ENCODE measurements at regions not wholly inside any gene's neighbourhood (a gene's known extent, or its start where the extent isn't known, plus 50 kb on each side); places are given as distances from the start of the nearest gene placed in this dataset.

DNA sequence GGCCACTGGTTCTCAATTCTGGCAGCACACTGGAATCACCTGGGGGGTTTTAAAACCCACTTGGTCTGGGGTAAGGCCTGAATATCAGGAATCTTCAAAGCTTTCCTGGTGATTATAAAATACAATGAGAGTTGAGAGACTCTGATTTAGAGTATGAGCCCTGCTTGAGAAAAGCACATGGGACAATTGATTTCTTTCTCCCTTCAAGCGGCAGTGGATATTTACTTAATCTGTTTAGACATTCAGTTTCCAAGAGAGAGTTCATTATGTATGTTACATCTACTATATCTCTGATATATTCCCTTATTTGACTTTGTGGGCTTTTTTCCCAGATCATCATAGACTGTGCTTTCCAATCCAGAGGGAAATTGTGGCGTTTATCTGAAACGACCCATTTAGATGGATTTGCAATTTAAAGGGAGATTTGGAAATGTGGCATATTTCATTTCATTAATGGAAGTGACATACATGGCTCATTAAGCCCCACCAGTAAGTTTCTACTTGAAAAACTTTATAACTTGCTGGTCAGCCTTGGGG is 171.2 kb upstream of the PFN2 start:
- H3K9me3 ChIP-seq (ENCODE audit: control insufficient read depth, low read length), result no peaks in the 10 kb centered on the region
- peaks cover under 1% of the 10 kb centered on the region for H3K4me1 ChIP-seq (ENCODE audit: control insufficient read depth, insufficient read depth, low read length, poor library complexity, severe bottlenecking)
- no peak overlapping the region for H3K4me3 ChIP-seq (ENCODE audit: extremely low read depth, insufficient read depth, low read length, poor library complexity, severe bottlenecking)
- no peaks in the 10 kb centered on the region for H3K36me3 ChIP-seq (ENCODE audit: control insufficient read depth, insufficient read depth, low read length)
- no peak overlapping the region for H3K27ac ChIP-seq (ENCODE audit: low read depth, low read length, severe bottlenecking)
- WGBS, 2 experiments (ENCODE audit: insufficient coverage in 2 of 2), result no CpG with 5 or more reads among the region's 3 CpGs

DNA sequence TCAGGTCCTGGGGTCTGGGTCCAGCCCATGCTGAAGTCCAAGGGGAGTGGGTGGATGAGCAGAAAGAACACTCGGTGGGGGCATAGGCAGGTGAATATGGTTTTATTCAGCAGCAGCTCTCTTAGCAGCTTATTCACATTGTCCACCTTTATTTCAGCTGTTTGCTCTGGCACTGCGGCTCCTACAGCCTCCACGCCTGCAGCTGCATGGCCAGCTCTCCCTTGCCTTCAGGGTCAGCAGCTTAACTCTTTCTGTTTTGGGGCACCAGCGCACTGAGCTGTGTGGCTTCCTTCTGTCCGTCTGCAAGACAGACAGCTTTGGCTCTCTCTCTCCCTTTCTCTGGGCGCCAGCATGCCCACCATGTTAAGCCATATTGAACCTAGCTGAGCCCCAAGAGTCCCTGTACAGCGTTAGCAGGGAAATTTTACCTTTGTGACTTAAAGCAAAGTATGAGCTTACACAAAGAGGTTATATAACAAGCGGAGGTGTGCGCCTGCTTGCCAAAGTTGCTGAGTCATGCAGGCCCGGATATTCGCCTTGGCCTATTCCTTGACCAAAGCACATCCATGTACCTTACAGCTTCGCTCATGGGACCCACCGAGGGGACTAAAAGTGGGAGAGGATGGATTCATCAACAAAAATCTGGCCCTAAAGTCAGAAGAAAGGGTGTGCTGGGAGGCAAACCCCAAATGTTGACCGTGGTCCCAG is 170.1 kb upstream of the PFN2 start:
- WGBS, 2 experiments (ENCODE audit: insufficient coverage in 2 of 2), result 95 to 96% methylated on average over 11 of the region's 14 CpGs
- no peaks in the 10 kb centered on the region for H3K4me1 ChIP-seq (ENCODE audit: control insufficient read depth, insufficient read depth, low read length, poor library complexity, severe bottlenecking)

DNA sequence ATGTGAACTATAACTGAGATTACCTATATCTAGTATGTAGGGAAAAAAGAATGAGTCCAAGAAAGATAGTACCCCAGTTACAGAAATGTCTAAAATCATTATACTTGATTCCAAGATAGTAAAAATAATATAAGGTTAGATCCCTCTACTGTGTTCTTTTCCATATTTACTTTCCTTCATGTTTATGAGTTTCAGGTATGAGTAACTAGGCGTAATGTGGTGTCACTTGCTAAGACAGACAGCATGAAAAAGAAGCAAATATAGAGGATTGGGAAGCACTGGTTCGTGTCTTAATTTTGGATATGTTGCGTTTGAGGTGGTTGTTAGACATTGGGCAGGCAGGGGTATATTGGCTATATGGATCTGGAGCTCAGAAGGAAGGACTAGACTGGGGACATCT is 168.1 kb upstream of the PFN2 start:
- 91 to 97% methylated on average over 2 to 3 of the region's 3 CpGs for WGBS, 2 experiments (ENCODE audit: insufficient coverage in 2 of 2)
- H3K4me3 ChIP-seq (ENCODE audit: extremely low read depth, insufficient read depth, low read length, poor library complexity, severe bottlenecking), result no peak overlapping the region
- H3K4me1 ChIP-seq (ENCODE audit: control insufficient read depth, insufficient read depth, low read length, poor library complexity, severe bottlenecking), result peaks cover 6% of the 10 kb centered on the region
- H3K27ac ChIP-seq (ENCODE audit: low read depth, low read length, severe bottlenecking), result no peak overlapping the region
- no peaks in the 10 kb centered on the region for H3K36me3 ChIP-seq (ENCODE audit: control insufficient read depth, insufficient read depth, low read length)
- no peaks in the 10 kb centered on the region for H3K9me3 ChIP-seq (ENCODE audit: control insufficient read depth, low read length)

More for the DNA sequence above, 170.1 kb upstream of the PFN2 start:
- Histone ChIP-seq H3K9me3 (ENCODE audit: control insufficient read depth, low read length) (no peaks in the 10 kb centered on the region), H3K27ac (ENCODE audit: low read depth, low read length, severe bottlenecking) (no peak overlapping the region), H3K36me3 (ENCODE audit: control insufficient read depth, insufficient read depth, low read length) (no peaks in the 10 kb centered on the region), H3K4me3 (ENCODE audit: extremely low read depth, insufficient read depth, low read length, poor library complexity, severe bottlenecking) (no peak overlapping the region)

DNA sequence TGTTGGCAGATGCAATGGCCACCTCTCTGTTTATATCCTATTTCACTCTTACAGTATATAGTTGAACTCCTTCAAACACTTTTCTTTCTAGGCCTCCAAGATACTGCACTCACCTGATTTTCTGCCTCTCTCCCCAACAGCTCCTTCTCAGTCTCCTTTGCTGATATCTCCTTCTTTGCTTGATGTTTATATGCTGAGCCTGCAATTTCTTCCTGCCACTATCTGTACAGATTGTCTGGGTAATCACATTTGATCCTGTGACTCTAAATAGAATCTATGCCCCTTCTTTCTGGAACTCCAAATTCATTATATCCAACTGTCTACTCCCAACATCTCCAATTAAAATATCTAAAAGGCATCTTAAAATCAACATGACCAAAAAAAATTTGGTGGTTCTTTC is 165.5 kb upstream of the PFN2 start:
- Histone ChIP-seq H3K4me3 (ENCODE audit: extremely low read depth, insufficient read depth, low read length, poor library complexity, severe bottlenecking) (no peak overlapping the region), H3K4me1 (ENCODE audit: control insufficient read depth, insufficient read depth, low read length, poor library complexity, severe bottlenecking) (peaks cover 9% of the 10 kb centered on the region), H3K36me3 (ENCODE audit: control insufficient read depth, insufficient read depth, low read length) (no peaks in the 10 kb centered on the region), H3K27ac (ENCODE audit: low read depth, low read length, severe bottlenecking) (no peak overlapping the region), H3K9me3 (ENCODE audit: control insufficient read depth, low read length) (no peaks in the 10 kb centered on the region)

DNA sequence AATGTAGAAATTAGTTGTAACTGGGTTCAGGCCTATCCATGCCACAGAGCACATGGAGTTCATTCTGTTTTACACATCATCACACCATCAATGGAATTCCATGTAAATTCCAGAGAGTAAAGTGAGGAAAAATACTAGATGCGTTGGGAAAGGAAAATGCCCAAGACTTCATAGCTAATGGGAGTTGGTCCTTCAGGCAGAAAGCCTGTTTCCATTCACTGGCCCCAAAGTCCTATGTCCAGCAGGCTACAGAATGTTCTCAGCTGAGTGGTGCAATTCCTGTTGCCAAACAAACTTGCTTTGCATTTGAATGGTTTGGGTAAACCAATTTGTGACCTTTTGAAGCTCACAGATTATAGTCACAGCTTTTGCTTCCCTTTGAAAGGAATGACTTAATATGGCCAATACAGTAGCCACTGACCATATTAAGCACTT is 164.6 kb upstream of the PFN2 start:
- Histone ChIP-seq H3K4me3 (ENCODE audit: extremely low read depth, insufficient read depth, low read length, poor library complexity, severe bottlenecking) (no peak overlapping the region), H3K27ac (ENCODE audit: low read depth, low read length, severe bottlenecking) (no peak overlapping the region), H3K36me3 (ENCODE audit: control insufficient read depth, insufficient read depth, low read length) (no peaks in the 10 kb centered on the region), H3K4me1 (ENCODE audit: control insufficient read depth, insufficient read depth, low read length, poor library complexity, severe bottlenecking) (peaks cover 9% of the 10 kb centered on the region), H3K9me3 (ENCODE audit: control insufficient read depth, low read length) (no peaks in the 10 kb centered on the region)
- 100% methylated on average over 1 of the region's 1 CpG for WGBS, 2 experiments (ENCODE audit: insufficient coverage in 2 of 2)

DNA sequence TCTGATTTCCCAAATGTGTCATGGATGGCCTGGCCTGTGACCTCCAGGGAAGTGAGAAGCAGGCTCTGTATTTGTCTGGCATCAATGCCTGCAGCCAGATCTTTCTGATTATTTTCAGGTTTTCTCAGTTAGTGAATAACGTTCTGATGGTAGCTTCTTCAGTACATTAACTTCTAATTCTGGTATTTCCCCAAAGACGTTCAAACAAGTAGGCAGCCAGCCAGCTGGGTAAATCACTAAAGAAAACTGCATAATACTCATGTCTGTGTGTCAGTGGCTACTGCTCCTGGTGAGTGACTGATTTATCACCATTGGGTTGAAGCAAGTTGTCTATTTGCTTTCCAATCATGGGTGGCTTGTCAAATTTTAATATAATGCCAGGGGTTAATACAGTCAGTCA is 162.6 kb upstream of the PFN2 start:
- Histone ChIP-seq H3K4me1 (ENCODE audit: control insufficient read depth, insufficient read depth, low read length, poor library complexity, severe bottlenecking) (peaks cover 9% of the 10 kb centered on the region), H3K9me3 (ENCODE audit: control insufficient read depth, low read length) (no peaks in the 10 kb centered on the region), H3K4me3 (ENCODE audit: extremely low read depth, insufficient read depth, low read length, poor library complexity, severe bottlenecking) (no peak overlapping the region), H3K27ac (ENCODE audit: low read depth, low read length, severe bottlenecking) (no peak overlapping the region), H3K36me3 (ENCODE audit: control insufficient read depth, insufficient read depth, low read length) (no peaks in the 10 kb centered on the region)
- WGBS, 2 experiments (ENCODE audit: insufficient coverage in 2 of 2), result 83 to 100% methylated on average over 1 to 2 of the region's 2 CpGs

DNA sequence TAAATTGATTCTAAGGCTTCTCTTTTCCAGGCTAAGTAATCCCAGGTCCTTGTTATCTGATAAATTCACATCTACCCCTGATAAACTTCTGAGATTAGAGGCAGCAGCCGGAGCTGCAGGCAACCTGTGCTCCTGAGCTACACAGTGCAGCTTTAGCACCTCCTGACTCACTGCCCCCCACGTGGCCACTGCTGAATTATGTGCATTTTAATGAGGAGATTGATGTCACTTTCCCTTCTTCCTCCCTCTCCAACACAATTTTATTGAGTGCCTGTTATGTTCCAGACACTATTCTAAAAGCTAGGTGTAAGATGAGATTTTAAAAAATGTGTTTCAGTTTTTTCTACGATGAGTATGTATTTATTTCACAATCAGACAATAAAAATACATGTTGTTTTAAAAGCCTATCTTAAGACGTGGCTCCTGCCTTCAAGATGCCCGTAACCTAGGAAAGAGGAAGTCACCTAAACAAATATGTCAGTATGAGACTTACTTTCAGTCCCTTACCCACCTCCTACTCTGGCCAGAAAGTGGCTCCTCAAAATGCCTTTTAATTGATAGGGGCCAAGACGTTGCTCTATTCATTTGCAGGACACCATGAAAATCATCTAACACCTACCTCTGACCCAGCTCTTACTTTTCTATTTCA is 161.5 kb upstream of the PFN2 start:
- 83 to 100% methylated on average over 1 to 2 of the region's 6 CpGs for WGBS, 2 experiments (ENCODE audit: insufficient coverage in 2 of 2)
- H3K4me1 ChIP-seq (ENCODE audit: control insufficient read depth, insufficient read depth, low read length, poor library complexity, severe bottlenecking), result peaks cover 9% of the 10 kb centered on the region

DNA sequence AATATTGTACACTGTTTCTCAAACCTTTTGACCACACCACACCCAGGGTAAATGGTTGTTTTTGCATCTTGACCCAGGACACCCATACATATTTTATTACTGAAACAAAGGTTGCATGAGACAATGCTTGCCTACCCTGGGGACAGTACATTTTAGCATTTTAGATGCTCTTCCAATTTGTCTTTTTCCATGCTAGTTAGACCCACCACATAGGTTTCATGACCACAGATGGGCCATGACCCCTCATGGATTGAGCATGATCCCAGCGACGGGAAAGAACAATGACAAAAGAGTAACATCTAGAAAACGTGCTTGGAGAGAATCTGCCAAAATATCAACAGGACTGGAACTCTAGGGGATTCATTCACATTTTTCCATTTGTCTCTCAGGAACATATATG is 161.0 kb upstream of the PFN2 start:
- Histone ChIP-seq H3K9me3 (ENCODE audit: control insufficient read depth, low read length) (no peaks in the 10 kb centered on the region), H3K4me1 (ENCODE audit: control insufficient read depth, insufficient read depth, low read length, poor library complexity, severe bottlenecking) (peaks cover 9% of the 10 kb centered on the region), H3K4me3 (ENCODE audit: extremely low read depth, insufficient read depth, low read length, poor library complexity, severe bottlenecking) (no peak overlapping the region), H3K36me3 (ENCODE audit: control insufficient read depth, insufficient read depth, low read length) (no peaks in the 10 kb centered on the region), H3K27ac (ENCODE audit: low read depth, low read length, severe bottlenecking) (no peak overlapping the region)
- WGBS, 2 experiments (ENCODE audit: insufficient coverage in 2 of 2), result 100% methylated on average over 2 of the region's 3 CpGs; no CpG with 5 or more reads in 1 of the 2 experiments

More for the DNA sequence above, 161.5 kb upstream of the PFN2 start:
- Histone ChIP-seq H3K4me3 (ENCODE audit: extremely low read depth, insufficient read depth, low read length, poor library complexity, severe bottlenecking) (no peak overlapping the region), H3K36me3 (ENCODE audit: control insufficient read depth, insufficient read depth, low read length) (no peaks in the 10 kb centered on the region), H3K27ac (ENCODE audit: low read depth, low read length, severe bottlenecking) (no peak overlapping the region), H3K9me3 (ENCODE audit: control insufficient read depth, low read length) (no peaks in the 10 kb centered on the region)

DNA sequence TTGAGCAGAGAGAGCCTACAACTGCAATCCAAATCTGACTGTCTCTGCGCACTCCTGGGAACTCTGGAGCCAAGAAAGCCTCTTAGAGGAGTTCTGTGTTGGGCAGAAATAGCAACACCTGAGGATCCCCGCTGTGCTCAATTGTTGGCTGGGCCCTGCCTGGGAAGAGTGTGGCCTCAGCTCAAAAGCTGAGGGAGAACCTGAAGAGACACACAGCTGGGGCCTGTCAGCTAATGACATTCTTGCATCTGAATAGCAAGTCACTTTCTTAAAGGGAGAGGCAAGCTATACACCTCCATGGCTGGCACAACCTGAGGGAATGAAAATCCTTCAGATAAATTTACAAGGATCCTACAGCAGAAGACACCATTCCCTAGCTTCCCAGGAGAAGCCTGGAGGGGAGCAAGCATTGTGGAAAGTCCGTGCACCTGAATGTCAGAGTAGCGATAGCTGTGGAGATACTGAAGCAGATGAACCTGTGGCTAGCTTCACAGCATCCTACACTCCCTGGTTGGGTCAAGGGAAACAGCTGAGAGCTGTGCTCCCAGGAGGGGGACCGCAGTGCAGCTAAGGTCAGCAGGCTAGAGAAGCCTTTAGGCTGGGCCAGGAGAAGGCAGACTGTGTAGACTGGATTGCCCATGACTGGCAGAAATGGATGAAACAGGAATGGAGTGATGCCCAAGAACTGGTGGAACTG is 159.9 kb upstream of the PFN2 start:
- peaks cover 9% of the 10 kb centered on the region for H3K4me1 ChIP-seq (ENCODE audit: control insufficient read depth, insufficient read depth, low read length, poor library complexity, severe bottlenecking)
- H3K9me3 ChIP-seq (ENCODE audit: control insufficient read depth, low read length), result no peaks in the 10 kb centered on the region
- WGBS, 2 experiments (ENCODE audit: insufficient coverage in 2 of 2), result 28 to 30% methylated on average over 2 of the region's 5 CpGs
- no peak overlapping the region for H3K4me3 ChIP-seq (ENCODE audit: extremely low read depth, insufficient read depth, low read length, poor library complexity, severe bottlenecking)
- H3K36me3 ChIP-seq (ENCODE audit: control insufficient read depth, insufficient read depth, low read length), result no peaks in the 10 kb centered on the region
- no peak overlapping the region for H3K27ac ChIP-seq (ENCODE audit: low read depth, low read length, severe bottlenecking)

DNA sequence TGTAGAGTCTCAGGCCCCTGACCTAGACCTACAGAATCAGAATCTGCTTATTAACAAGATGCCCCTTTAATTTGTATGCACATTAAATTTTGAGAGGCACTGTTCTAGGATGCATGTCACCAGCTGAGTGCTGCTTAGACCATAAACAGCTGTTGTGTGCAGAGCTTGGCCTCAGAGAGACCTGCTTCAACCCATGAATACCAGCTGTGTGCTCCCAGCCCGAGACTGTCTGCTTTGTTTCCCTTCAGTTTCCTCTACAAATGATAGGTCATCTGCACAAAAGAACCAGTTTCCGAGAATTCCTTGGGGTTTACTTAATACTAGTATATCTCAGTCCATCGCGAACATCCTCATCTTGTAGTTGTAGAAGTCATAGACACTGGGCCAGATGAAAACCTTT is 158.5 kb upstream of the PFN2 start:
- H3K9me3 ChIP-seq (ENCODE audit: control insufficient read depth, low read length), result no peaks in the 10 kb centered on the region
- no peak overlapping the region for H3K4me3 ChIP-seq (ENCODE audit: extremely low read depth, insufficient read depth, low read length, poor library complexity, severe bottlenecking)
- no peak overlapping the region for H3K27ac ChIP-seq (ENCODE audit: low read depth, low read length, severe bottlenecking)
- H3K36me3 ChIP-seq (ENCODE audit: control insufficient read depth, insufficient read depth, low read length), result no peaks in the 10 kb centered on the region
- peaks cover 4% of the 10 kb centered on the region for H3K4me1 ChIP-seq (ENCODE audit: control insufficient read depth, insufficient read depth, low read length, poor library complexity, severe bottlenecking)
- 77 to 100% methylated on average over 1 to 2 of the region's 4 CpGs for WGBS, 2 experiments (ENCODE audit: insufficient coverage in 2 of 2)
